ENCODE measurements at regions not wholly inside any gene's neighbourhood (a gene's known extent, or its start where the extent isn't known, plus 50 kb on each side); places are given as distances from the start of the nearest gene placed in this dataset.

DNA sequence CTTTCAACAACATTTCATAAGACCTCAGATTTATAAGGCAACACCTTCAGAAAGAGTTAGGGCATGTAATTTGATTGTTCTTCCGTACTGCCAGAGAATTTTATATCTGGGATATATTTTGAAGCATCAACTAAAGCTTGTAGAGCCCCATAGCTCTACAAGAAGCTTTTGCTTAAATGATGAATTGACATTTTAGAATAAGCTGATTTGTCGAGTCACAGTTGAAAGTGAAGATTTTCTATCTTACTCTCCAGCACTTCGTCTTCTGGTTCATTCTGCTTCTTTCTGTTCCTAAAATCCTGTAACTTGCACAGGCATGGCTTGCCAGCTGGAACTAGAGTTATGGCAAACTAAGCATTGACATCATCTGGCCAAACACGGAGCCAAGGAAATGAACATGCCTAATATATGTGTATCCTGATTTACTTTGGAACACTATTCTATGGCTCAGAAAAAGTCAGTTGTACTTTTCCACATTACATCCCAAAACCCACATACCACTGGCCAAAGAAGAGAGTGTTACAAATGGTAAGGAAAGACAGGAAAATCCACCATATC is 68.6 kb upstream of the MAST4 start:
- Mint-ChIP-seq H3K4me1 (no peaks in the 10 kb centered on the region), H3K27ac (no peak overlapping the region), H3K4me3 (no peak overlapping the region), H3K36me3 (ENCODE audit: low read depth) (no peaks in the 10 kb centered on the region), H3K27me3 (peaks cover 20% of the 10 kb centered on the region), H3K9me3 (no peaks in the 10 kb centered on the region)
- ATAC-seq (replicated peaks): no peak

- no peaks in the 10 kb centered on the region for H3K9me3 Mint-ChIP-seq
- no peak overlapping the region for H3K4me3 Mint-ChIP-seq
- no peak overlapping the region for H3K27ac Mint-ChIP-seq
- no peak for ATAC-seq (replicated peaks)
- H3K36me3 Mint-ChIP-seq (ENCODE audit: low read depth): no peaks in the 10 kb centered on the region
- H3K4me1 Mint-ChIP-seq: no peaks in the 10 kb centered on the region
- peaks cover 16% of the 10 kb centered on the region for H3K27me3 Mint-ChIP-seq
Observed at GRCh38 chr5:66529182-66529581, 67.0 kb upstream of the MAST4 start.

DNA sequence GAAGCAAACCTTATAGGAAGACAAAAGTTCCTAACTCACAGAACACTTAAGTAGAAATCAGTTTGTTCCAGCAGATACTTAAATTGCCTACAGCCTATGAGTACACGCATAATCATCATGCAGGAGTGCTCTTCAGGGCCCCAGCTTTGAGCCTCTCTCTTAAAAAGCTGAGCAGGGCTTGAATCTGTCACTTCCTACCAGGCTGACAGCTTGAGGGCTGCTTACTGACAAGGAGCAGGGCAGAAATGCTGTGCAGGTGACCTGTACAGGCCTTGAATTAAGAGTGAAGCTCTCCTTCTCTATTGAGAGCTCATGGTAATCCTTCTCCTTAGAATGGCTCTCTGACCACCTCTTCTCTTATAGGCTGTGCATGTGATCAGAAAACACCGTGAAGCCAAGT is 66.5 kb upstream of the MAST4 start:
- no peaks in the 10 kb centered on the region for H3K9me3 Mint-ChIP-seq
- H3K27ac Mint-ChIP-seq: no peak overlapping the region
- no peaks in the 10 kb centered on the region for H3K36me3 Mint-ChIP-seq (ENCODE audit: low read depth)
- no peak for ATAC-seq (replicated peaks)
- H3K4me1 Mint-ChIP-seq: no peaks in the 10 kb centered on the region
- H3K27me3 Mint-ChIP-seq: peaks cover 13% of the 10 kb centered on the region
- H3K4me3 Mint-ChIP-seq: no peak overlapping the region

- H3K27ac Mint-ChIP-seq: no peak overlapping the region
- H3K27me3 Mint-ChIP-seq: peaks cover 18% of the 10 kb centered on the region
- H3K4me1 Mint-ChIP-seq: peaks cover 4% of the 10 kb centered on the region
- H3K36me3 Mint-ChIP-seq (ENCODE audit: low read depth): no peaks in the 10 kb centered on the region
- no peaks in the 10 kb centered on the region for H3K9me3 Mint-ChIP-seq
- no peak overlapping the region for H3K4me3 Mint-ChIP-seq
- ATAC-seq (replicated peaks): no peak
Observed at GRCh38 chr5:66538126-66538525, 58.1 kb upstream of the MAST4 start.

DNA sequence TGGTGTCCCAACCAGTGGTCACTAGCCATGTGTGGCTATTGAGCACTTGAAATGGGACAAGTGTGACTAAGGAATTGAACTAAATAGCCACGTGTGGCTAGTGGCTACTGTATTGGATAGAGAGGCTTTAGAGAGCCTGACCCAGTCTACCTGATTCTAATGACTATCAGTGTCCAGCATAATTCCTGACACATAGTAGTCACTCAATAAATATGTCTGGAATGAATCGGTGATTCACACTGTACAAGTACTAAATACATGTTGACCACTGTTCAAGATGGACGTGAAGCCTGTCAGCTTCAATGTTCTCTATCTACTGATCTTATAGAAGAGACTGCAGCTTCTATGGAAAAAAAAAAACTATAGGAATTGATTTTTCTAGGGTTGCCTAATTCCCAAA is 57.7 kb upstream of the MAST4 start:
- Mint-ChIP-seq H3K36me3 (ENCODE audit: low read depth) (no peaks in the 10 kb centered on the region), H3K27ac (no peak overlapping the region), H3K9me3 (no peaks in the 10 kb centered on the region), H3K4me3 (no peak overlapping the region), H3K4me1 (peaks cover 4% of the 10 kb centered on the region), H3K27me3 (peaks cover 18% of the 10 kb centered on the region)
- no peak for ATAC-seq (replicated peaks)

- Mint-ChIP-seq H3K27ac (peak overlapping the region; percentile 12), H3K4me1 (peaks cover 4% of the 10 kb centered on the region)
Observed at GRCh38 chr5:66540078-66540477, 56.1 kb upstream of the MAST4 start.

GRCh38 chr5:66542711-66543110 is 53.5 kb upstream of the MAST4 start:
- Mint-ChIP-seq H3K4me3 (no peak overlapping the region), H3K4me1 (peaks cover 4% of the 10 kb centered on the region), H3K27me3 (peaks cover 7% of the 10 kb centered on the region), H3K9me3 (no peaks in the 10 kb centered on the region), H3K27ac (no peak overlapping the region), H3K36me3 (ENCODE audit: low read depth) (no peaks in the 10 kb centered on the region)
- ATAC-seq (replicated peaks): no peak

More at GRCh38 chr5:66540078-66540477, 56.1 kb upstream of the MAST4 start:
- Mint-ChIP-seq H3K27me3 (peaks cover 18% of the 10 kb centered on the region), H3K9me3 (no peaks in the 10 kb centered on the region), H3K4me3 (no peak overlapping the region), H3K36me3 (ENCODE audit: low read depth) (no peaks in the 10 kb centered on the region)
- peak; percentile 97 for ATAC-seq (replicated peaks)

All from activated T-helper 17 cell treated with anti-CD3 and anti-CD28 coated beads, Interleukin-2, amount 50 U/mL, for 72 hours (primary cell).